ENCODE measurements at regions not wholly inside any gene's neighbourhood (a gene's known extent, or its start where the extent isn't known, plus 50 kb on each side); places are given as distances from the start of the nearest gene placed in this dataset.

- DNase-seq (ENCODE audit: low read depth, low spot score): no peak
Measured at GRCh38 chr10:44471410-44471809, 86.5 kb upstream of the CXCL12 start.

DNA sequence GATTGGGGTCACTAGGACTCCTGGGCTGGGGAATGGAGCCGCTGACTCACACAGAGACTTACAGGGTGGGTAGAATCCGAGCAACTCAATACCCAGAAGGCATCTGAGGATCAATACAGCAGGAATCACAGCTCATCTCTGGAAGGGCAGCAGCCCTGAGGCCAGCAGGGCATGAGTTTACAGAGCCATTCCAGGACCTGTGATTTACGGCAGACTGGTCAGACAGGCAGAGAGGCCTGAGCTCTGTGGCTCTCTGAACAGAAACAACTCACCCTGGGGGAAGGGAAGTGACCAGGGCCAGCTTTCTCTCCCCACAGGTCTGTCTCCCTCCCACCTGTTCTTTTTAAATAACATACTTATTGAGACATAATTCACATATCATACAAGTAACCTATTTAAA, 88.2 kb upstream of the CXCL12 start:
- no peak for DNase-seq (ENCODE audit: low read depth, low spot score)
- H3K4me3 ChIP-seq (ENCODE audit: low read length): no peak overlapping the region

More at GRCh38 chr10:44471410-44471809, 86.5 kb upstream of the CXCL12 start:
- no peak overlapping the region for H3K4me3 ChIP-seq (ENCODE audit: low read length)

DNA sequence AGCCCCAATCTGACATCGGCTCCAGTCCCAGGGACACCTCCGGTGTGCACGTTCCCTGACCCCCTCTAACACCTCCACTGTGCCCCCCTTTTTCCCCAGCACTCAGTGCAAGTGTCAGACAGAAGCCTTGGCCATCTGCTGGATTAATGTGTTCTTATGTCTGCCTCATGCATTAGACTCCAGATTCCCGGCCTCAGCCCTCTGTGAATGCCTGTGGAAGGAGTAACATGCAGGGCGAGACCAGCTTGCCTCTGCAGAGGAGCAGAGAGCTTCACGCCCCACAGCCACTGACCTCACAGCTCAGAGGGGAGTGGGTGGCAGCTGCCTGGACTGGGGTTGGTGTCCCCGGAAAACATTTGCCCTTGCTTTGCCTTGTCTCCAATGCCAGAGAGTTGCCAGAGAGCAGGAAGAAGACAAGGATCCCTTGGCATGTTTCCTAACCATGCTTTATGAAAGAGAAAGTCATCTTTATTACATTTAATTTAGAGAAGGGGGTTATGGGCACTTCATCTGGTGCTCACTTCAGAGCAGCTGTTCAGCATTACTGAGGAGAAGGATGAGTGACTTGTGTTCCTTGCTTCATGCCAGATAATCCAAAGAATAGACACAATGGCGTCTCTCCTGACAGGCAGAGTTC, 91.6 kb upstream of the CXCL12 start:
- no peak overlapping the region for H3K4me3 ChIP-seq (ENCODE audit: low read length)
- DNase-seq (ENCODE audit: low read depth, low spot score): no peak

DNA sequence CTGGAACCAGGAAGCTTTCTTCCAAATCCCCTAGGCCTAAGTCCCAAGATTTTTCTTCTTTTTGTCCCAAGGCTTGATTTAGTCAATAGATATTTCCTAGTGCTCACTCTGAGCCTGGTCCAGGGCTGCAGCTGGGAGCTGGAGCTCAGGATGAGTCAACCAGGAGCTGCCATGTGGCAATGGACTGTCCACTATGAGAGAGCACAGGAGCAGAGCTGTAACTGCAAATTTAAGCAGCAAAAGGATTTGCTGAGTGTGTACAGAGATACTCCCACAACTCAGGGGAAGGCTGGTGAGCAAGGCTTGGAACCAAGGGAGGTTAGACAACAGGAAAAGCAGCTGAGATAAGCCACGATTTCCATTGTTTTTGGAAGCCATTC, 92.1 kb upstream of the CXCL12 start:
- DNase-seq (ENCODE audit: low read depth, low spot score): no peak
- no peak overlapping the region for H3K4me3 ChIP-seq (ENCODE audit: low read length)

- no peak for DNase-seq (ENCODE audit: low read depth, low spot score)
- H3K4me3 ChIP-seq (ENCODE audit: low read length): no peak overlapping the region
Measured at GRCh38 chr10:44478040-44478439, 93.1 kb upstream of the CXCL12 start.

DNA sequence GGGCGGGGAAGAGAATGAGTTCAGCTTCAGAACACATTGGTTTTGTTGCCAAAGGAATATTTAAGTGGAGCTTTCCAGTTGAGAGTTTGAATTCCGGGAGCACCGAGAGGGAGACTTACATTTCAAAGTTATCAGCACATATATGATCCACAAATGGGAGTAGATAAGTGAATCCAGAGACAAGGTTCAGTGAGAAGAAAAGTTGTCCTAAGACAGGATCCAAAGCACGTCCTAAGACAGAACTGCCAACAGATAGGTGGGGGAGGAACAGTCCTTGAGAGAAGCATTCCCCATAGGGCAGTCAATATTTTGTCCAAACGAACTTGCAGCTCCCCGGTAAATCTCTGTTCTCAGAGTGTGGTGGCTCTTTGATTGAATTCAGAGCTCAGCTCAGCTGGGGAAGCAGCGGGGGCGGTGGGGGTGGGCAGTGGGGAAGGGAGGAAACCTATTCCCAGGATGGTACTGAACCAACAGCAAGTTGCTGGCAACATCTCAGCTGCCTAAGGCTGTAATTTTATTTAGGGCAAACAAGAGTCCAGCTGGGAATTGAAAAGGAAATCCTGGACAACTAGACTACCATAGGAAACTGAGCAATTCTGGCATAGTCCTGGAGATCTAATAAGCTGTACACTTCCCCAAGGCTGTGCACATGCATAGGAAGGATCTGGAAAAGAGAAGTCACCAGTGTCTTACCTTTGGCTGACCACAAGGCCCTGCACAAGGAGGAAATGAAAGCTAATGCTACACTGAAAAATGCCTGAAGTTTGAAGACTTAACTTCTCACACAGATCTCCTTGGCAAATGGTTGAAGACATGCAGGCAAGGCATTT, 94.2 kb upstream of the CXCL12 start:
- DNase-seq (ENCODE audit: low read depth, low spot score): no peak
- H3K4me3 ChIP-seq (ENCODE audit: low read length): no peak overlapping the region

GRCh38 chr10:44492678-44493077, 107.8 kb upstream of the CXCL12 start:
- H3K4me3 ChIP-seq (ENCODE audit: low read length): no peak overlapping the region

DNA sequence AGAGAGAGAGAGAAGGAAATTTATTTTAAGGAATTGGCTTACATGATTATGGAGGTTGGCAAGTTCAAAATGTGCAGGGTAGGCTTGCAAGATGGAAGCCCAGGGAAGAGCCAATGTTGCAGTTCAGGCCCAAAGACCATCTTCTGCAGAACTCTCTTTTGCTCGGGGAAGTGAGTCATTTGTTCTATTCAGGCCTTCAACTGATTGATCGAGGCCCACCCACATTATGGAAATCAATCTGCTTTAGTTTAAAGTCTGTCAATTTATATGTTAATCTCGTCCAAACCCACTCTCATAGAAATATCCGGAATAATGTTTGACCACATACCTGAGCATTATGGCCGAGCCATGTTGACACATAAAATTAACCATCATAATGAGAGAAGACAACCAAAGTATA, 113.3 kb upstream of the CXCL12 start:
- H3K4me3 ChIP-seq (ENCODE audit: low read length): no peak overlapping the region
- DNase-seq (ENCODE audit: low read depth, low spot score): no peak

More at GRCh38 chr10:44492678-44493077, 107.8 kb upstream of the CXCL12 start:
- no peak for DNase-seq (ENCODE audit: low read depth, low spot score)

DNA sequence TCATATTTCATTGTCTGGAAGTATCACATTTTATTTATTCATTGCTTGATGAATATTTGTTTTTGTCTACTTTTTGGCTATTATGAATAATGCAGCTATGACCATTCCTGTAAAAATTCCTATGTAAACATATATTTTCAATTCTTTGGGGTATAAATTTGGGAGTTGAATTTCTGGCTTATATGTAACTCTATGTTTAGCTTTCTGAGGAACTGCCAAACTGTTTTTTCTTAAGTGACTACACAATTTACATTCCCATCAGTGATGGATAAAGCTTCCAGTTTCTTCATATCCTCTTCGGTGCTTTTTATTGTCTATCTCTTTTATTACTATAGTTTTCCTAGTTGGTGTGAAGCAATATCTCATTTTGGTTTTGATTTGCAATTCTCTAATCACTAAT, 115.6 kb upstream of the CXCL12 start:
- H3K4me3 ChIP-seq (ENCODE audit: low read length): no peak overlapping the region
- no peak for DNase-seq (ENCODE audit: low read depth, low spot score)

GRCh38 chr10:44506386-44506785, 121.5 kb upstream of the CXCL12 start:
- no peak overlapping the region for H3K4me3 ChIP-seq (ENCODE audit: low read length)
- no peak for DNase-seq (ENCODE audit: low read depth, low spot score)

DNA sequence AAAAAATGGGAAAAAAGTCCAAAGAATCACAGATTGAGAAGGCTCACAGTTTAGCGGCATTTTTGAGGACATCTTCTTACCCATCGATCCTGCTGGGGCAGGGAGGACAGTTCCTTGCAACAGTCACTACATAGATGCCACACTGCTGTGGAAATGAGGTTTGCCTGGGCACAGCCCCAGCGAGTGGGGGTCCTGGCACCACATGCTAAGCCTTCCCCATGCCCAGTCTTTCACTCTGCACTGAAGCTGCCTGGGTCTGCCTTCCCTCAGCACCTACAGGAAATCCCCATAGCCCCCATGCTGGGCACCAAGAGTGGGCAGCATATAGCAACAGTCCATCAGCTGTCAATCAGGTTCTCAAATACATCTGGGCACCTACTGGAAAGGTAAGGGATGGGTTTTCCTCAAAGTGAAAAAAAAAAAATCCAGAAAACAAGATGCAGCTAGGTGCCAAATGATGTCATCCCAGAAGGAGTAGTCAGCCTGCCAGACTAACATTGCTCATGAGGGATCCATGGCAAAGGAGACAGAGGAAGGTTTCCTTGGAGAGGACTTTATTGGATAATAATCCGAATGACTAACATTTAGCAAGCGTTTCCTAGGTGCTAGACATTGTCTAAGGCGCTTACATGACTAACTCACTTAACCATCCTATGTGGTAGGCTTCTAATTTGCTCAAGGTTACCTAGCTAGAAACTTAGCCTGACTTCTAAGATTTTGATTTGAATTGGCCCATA, 125.7 kb upstream of the CXCL12 start:
- DNase-seq (ENCODE audit: low read depth, low spot score): no peak

GRCh38 chr10:44511166-44511565, 126.3 kb upstream of the CXCL12 start:
- no peak overlapping the region for H3K4me3 ChIP-seq (ENCODE audit: low read length)
- no peak for DNase-seq (ENCODE audit: low read depth, low spot score)

More for the DNA sequence above, 125.7 kb upstream of the CXCL12 start:
- H3K4me3 ChIP-seq (ENCODE audit: low read length): no peak overlapping the region

DNA sequence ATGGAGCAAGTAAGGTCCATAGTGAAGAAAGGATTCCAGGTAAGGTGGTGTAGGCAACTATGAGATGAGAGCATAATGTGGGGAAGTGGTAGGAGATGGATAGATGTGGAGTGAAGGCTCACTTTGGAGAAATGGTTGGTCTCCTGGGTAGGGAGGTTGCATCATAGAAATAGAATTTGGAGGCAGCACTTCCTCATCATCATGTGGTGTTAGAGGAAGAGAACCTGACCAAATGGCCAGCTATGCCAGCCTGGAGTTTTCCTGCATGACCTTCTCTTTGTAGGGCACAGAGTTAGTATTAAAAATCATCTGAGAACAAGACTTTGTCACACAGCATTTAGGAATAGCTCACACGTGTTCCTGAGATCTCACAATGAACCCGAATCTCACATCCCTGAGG, 126.7 kb upstream of the CXCL12 start:
- H3K4me3 ChIP-seq (ENCODE audit: low read length): no peak overlapping the region
- DNase-seq (ENCODE audit: low read depth, low spot score): no peak

- no peak overlapping the region for H3K4me3 ChIP-seq (ENCODE audit: low read length)
- DNase-seq (ENCODE audit: low read depth, low spot score): no peak
Measured at GRCh38 chr10:44512431-44513022, 127.6 kb upstream of the CXCL12 start.

- no peak for DNase-seq (ENCODE audit: low read depth, low spot score)
- H3K4me3 ChIP-seq (ENCODE audit: low read length): no peak overlapping the region
Measured at GRCh38 chr10:44513591-44513990, 128.7 kb upstream of the CXCL12 start.

- no peak overlapping the region for H3K4me3 ChIP-seq (ENCODE audit: low read length)
- no peak for DNase-seq (ENCODE audit: low read depth, low spot score)
Measured at GRCh38 chr10:44516891-44517290, 132.0 kb upstream of the CXCL12 start.

GRCh38 chr10:44517635-44518034, 132.7 kb upstream of the CXCL12 start:
- H3K4me3 ChIP-seq (ENCODE audit: low read length): no peak overlapping the region
- peak; percentile 12 for DNase-seq (ENCODE audit: low read depth, low spot score)

DNA sequence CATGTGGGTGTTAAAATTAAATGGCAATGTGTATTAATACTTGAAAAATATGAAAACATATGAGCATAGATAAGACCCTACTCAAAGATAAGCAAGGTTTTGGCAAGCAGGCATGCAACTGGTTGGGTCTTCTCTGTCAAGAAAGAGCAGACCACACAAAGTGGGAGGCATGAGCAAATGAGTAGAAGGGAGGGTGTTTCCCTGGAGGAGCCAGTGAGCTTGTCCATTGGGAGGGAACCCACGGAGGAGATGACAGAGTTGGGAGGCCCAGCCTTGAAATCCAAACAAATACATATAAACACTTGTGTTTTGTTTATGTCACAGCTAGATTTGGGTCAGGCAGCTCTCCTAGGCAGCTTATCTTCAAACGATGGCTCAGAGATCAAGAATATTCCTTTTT, 134.5 kb upstream of the CXCL12 start:
- H3K4me3 ChIP-seq (ENCODE audit: low read length): no peak overlapping the region
- DNase-seq (ENCODE audit: low read depth, low spot score): no peak

GRCh38 chr10:44520651-44521050, 135.8 kb upstream of the CXCL12 start:
- H3K4me3 ChIP-seq (ENCODE audit: low read length): no peak overlapping the region
- no peak for DNase-seq (ENCODE audit: low read depth, low spot score)

GRCh38 chr10:44539178-44539577, 154.3 kb upstream of the CXCL12 start:
- H3K4me3 ChIP-seq (ENCODE audit: low read length): no peak overlapping the region
- no peak for DNase-seq (ENCODE audit: low read depth, low spot score)
